Uterus (tissue), 3 donors: ENCODE measurements at regions not wholly inside any gene's neighbourhood (a gene's known extent, or its start where the extent isn't known, plus 50 kb on each side); places are given as distances from the start of the nearest gene placed in this dataset.

Source experiments
- DNase-seq, 2 donors: peaks; one replicate each; pipeline ENCODE4 v3.0.0-alpha.2; 2019 to 2020
- H3K27ac ChIP-seq, 2 donors: fragments of 200-600 bp; sonication (generic); 1 replicate in 1 of 2; 2 replicates in 1 of 2; pipeline ENCODE4 v1.5.1; 2016 to 2018
- H3K27me3 ChIP-seq, 2 donors: fragments of 200-600 bp; sonication (generic); one replicate each; pipeline ENCODE4 v1.5.1; 2018 to 2019; ENCODE audit warnings: control low read depth in 1 of 2
- H3K36me3 ChIP-seq, 2 donors: fragments of 200-600 bp; sonication (generic); one replicate each; pipeline ENCODE4 v1.5.1; 2019; ENCODE audit warnings: control low read depth in 1 of 2
- H3K4me1 ChIP-seq, 2 donors: fragments of 200-600 bp; sonication (generic); one replicate each; pipeline ENCODE4 v1.5.1; 2018 to 2019; ENCODE audit warnings: control low read depth in 1 of 2
- H3K4me3 ChIP-seq, 2 donors: fragments of 200-600 bp; sonication (generic); 1 replicate in 1 of 2; 2 replicates in 1 of 2; pipeline ENCODE4 v1.5.1; 2018 to 2019; ENCODE audit warnings: mild to moderate bottlenecking in 1 of 2
- H3K9me3 ChIP-seq, 2 donors: fragments of 200-600 bp; sonication (generic); one replicate each; pipeline ENCODE4 v1.5.1; 2019; ENCODE audit warnings: control low read depth in 1 of 2
- CTCF ChIP-seq, 4 experiments: fragments of 200-600 bp in 2 of 4; fragments of 450-650 bp in 2 of 4; sonication (generic) in 2 of 4; IDR thresholded peaks; one replicate each; pipeline ENCODE4 v1.5.1; 2016 to 2019; ENCODE audit warnings: antibody characterized with exemption in 4 of 4, mild to moderate bottlenecking in 2 of 4, moderate library complexity in 1 of 4
- POLR2A ChIP-seq, 2 donors: fragments of 450-650 bp; IDR thresholded peaks; one replicate each; pipeline ENCODE4 v1.6.1; 2016; ENCODE audit warnings: antibody characterized with exemption in 2 of 2, mild to moderate bottlenecking in 1 of 2, moderate library complexity in 1 of 2
- intact Hi-C: fragments of 100-400 bp; cut with DNase I; formaldehyde crosslinking; loops from one replicate; pipeline ENCODE4 v1.15.1; 2023; ENCODE audit warnings: low total_unique reads
- donor health status: DM: yes; HTN: yes; CAD: no.

GRCh38 chr4:60562334-60562733 lies 637.8 kb upstream of the ADGRL3 start:
- TF ChIP-seq CTCF (IDR thresholded peaks at IDR 0.05) (no peak), POLR2A (IDR thresholded peaks at IDR 0.05) (no peak)
- Histone ChIP-seq H3K36me3 (no peaks in the 10 kb centered on the region), H3K27me3 (no peaks in the 10 kb centered on the region), H3K27ac (no peak overlapping the region), H3K4me1 (no peaks in the 10 kb centered on the region), H3K9me3 (no peaks in the 10 kb centered on the region), H3K4me3 (no peak overlapping the region)
- no peak for DNase-seq
- intact Hi-C loops = no loop called here

- no peaks in the 10 kb centered on the region for H3K4me1 ChIP-seq
- no peaks in the 10 kb centered on the region for H3K36me3 ChIP-seq
- TF ChIP-seq POLR2A (IDR thresholded peaks at IDR 0.05) (no peak), CTCF (IDR thresholded peaks at IDR 0.05) (no peak)
- H3K27me3 ChIP-seq = no peaks in the 10 kb centered on the region
- intact Hi-C loops = no loop called here
- no peak overlapping the region for H3K4me3 ChIP-seq
- DNase-seq = no peak
- no peak overlapping the region for H3K27ac ChIP-seq
- H3K9me3 ChIP-seq = no peaks in the 10 kb centered on the region
Measured at GRCh38 chr4:60565558-60565957, 634.6 kb upstream of the ADGRL3 start.

GRCh38 chr4:60575336-60575735 lies 624.8 kb upstream of the ADGRL3 start:
- no peaks in the 10 kb centered on the region for H3K4me1 ChIP-seq
- H3K9me3 ChIP-seq = no peaks in the 10 kb centered on the region
- intact Hi-C loops = no loop called here
- H3K36me3 ChIP-seq = no peaks in the 10 kb centered on the region
- no peak overlapping the region for H3K4me3 ChIP-seq
- no peaks in the 10 kb centered on the region for H3K27me3 ChIP-seq
- TF ChIP-seq CTCF (IDR thresholded peaks at IDR 0.05) (no peak), POLR2A (IDR thresholded peaks at IDR 0.05) (no peak)
- H3K27ac ChIP-seq = no peak overlapping the region
- DNase-seq = no peak

GRCh38 chr4:60579335-60579734 lies 620.8 kb upstream of the ADGRL3 start:
- DNase-seq = no peak
- no peak for TF ChIP-seq POLR2A (IDR thresholded peaks at IDR 0.05)
- TF ChIP-seq CTCF (IDR thresholded peaks at IDR 0.05) = no peak
- Histone ChIP-seq H3K4me3 (no peak overlapping the region), H3K27ac (no peak overlapping the region), H3K27me3 (no peaks in the 10 kb centered on the region), H3K4me1 (no peaks in the 10 kb centered on the region), H3K9me3 (no peaks in the 10 kb centered on the region), H3K36me3 (no peaks in the 10 kb centered on the region)
- intact Hi-C loops = no loop called here

GRCh38 chr4:60581919-60582536 lies 618.1 kb upstream of the ADGRL3 start:
- intact Hi-C loops = no loop called here
- no peaks in the 10 kb centered on the region for H3K4me1 ChIP-seq
- H3K27me3 ChIP-seq = no peaks in the 10 kb centered on the region
- H3K27ac ChIP-seq = no peak overlapping the region
- no peaks in the 10 kb centered on the region for H3K9me3 ChIP-seq
- no peak for DNase-seq
- TF ChIP-seq POLR2A (IDR thresholded peaks at IDR 0.05) (no peak), CTCF (IDR thresholded peaks at IDR 0.05) (no peak)
- no peaks in the 10 kb centered on the region for H3K36me3 ChIP-seq
- H3K4me3 ChIP-seq = no peak overlapping the region
